Stimulated activated naive CD8-positive, alpha-beta T cell treated with anti-CD3 and anti-CD28 coated beads, Interleukin-15, amount 100 ng/mL, for 72 hours (primary cell): ENCODE measurements at regions not wholly inside any gene's neighbourhood (a gene's known extent, or its start where the extent isn't known, plus 50 kb on each side); places are given as distances from the start of the nearest gene placed in this dataset.

Experiments
- ATAC-seq: fragments of 150-1000 bp; cut with Tn5 transposase; 2 replicates; pipeline ENCODE4 v1.10.0; 2021; ENCODE audit warnings: mild to moderate bottlenecking, moderate library complexity
- DNase-seq, 2 donors: peaks; one replicate each; pipeline ENCODE4 v3.0.0; 2021 to 2022
- H3K27ac Mint-ChIP-seq, 2 donors: one replicate each; pipeline ENCODE4 v1.8.0; 2022; ENCODE audit warnings: mild to moderate bottlenecking in 2 of 2, mixed read lengths in 2 of 2, moderate library complexity in 2 of 2
- H3K27me3 Mint-ChIP-seq: one replicate; pipeline ENCODE4 v1.8.0; 2022; ENCODE audit warnings: mixed read lengths
- H3K4me1 Mint-ChIP-seq: one replicate; pipeline ENCODE4 v1.8.0; 2022; ENCODE audit warnings: mild to moderate bottlenecking, mixed read lengths
- H3K4me3 Mint-ChIP-seq, 2 donors: one replicate each; pipeline ENCODE4 v1.8.0; 2022; ENCODE audit warnings: mild to moderate bottlenecking in 2 of 2, mixed read lengths in 2 of 2, moderate library complexity in 1 of 2
- H3K9me3 Mint-ChIP-seq, 2 donors: one replicate each; pipeline ENCODE4 v1.8.0; 2022; ENCODE audit warnings: mixed read lengths in 2 of 2

GRCh38 chr2:163469561-163469962 lies 266.2 kb downstream of the FIGN start:
- H3K4me1 Mint-ChIP-seq, result no peaks in the 10 kb centered on the region
- ATAC-seq (no peak), DNase-seq (no peak)
- no peaks in the 10 kb centered on the region for H3K27me3 Mint-ChIP-seq
- peaks cover 0 to 10% of the 10 kb centered on the region in 2 donors for H3K9me3 Mint-ChIP-seq
- no peak overlapping the region for H3K4me3 Mint-ChIP-seq
- H3K27ac Mint-ChIP-seq, result no peak overlapping the region

- no peak overlapping the region for H3K27ac Mint-ChIP-seq
- DNase-seq, result no peak
- no peak overlapping the region for H3K4me3 Mint-ChIP-seq
- no peaks in the 10 kb centered on the region for H3K4me1 Mint-ChIP-seq
- ATAC-seq, result no peak
- peaks cover 0 to 5% of the 10 kb centered on the region in 2 donors for H3K9me3 Mint-ChIP-seq
- H3K27me3 Mint-ChIP-seq, result no peaks in the 10 kb centered on the region
These were observed 268.6 kb downstream of the FIGN start for GRCh38 chr2:163467251-163467630.

- Mint-ChIP-seq H3K27me3 (no peaks in the 10 kb centered on the region), H3K27ac (no peak overlapping the region), H3K9me3 (no peaks in the 10 kb centered on the region), H3K4me3 (no peak overlapping the region), H3K4me1 (no peaks in the 10 kb centered on the region)
- ATAC-seq (no peak), DNase-seq (no peak)
These were observed 269.2 kb downstream of the FIGN start for GRCh38 chr2:163466331-163467250.

- no peak for DNase-seq
- Mint-ChIP-seq H3K4me3 (no peak overlapping the region), H3K27ac (no peak overlapping the region), H3K9me3 (no peaks in the 10 kb centered on the region), H3K4me1 (no peaks in the 10 kb centered on the region), H3K27me3 (no peaks in the 10 kb centered on the region)
- ATAC-seq, result no peak
These were observed 270.4 kb downstream of the FIGN start for GRCh38 chr2:163465440-163465839.

GRCh38 chr2:163463411-163463810 lies 272.4 kb downstream of the FIGN start:
- Mint-ChIP-seq H3K27me3 (no peaks in the 10 kb centered on the region), H3K27ac (no peak overlapping the region), H3K4me1 (no peaks in the 10 kb centered on the region), H3K9me3 (no peaks in the 10 kb centered on the region), H3K4me3 (no peak overlapping the region)
- ATAC-seq, result no peak
- no peak for DNase-seq

- Mint-ChIP-seq H3K27ac (no peak overlapping the region), H3K4me3 (no peak overlapping the region), H3K9me3 (no peaks in the 10 kb centered on the region), H3K4me1 (no peaks in the 10 kb centered on the region), H3K27me3 (no peaks in the 10 kb centered on the region)
- ATAC-seq, result no peak
- DNase-seq, result no peak
These were observed 272.8 kb downstream of the FIGN start for GRCh38 chr2:163462993-163463392.

- H3K27me3 Mint-ChIP-seq, result no peaks in the 10 kb centered on the region
- DNase-seq, result no peak
- ATAC-seq, result no peak
- H3K9me3 Mint-ChIP-seq, result no peaks in the 10 kb centered on the region
- H3K4me1 Mint-ChIP-seq, result no peaks in the 10 kb centered on the region
- no peak overlapping the region for H3K27ac Mint-ChIP-seq
- H3K4me3 Mint-ChIP-seq, result no peak overlapping the region
These were observed 275.8 kb downstream of the FIGN start for GRCh38 chr2:163459986-163460385.

- Mint-ChIP-seq H3K4me3 (no peak overlapping the region), H3K9me3 (no peaks in the 10 kb centered on the region), H3K27me3 (no peaks in the 10 kb centered on the region), H3K27ac (no peak overlapping the region), H3K4me1 (no peaks in the 10 kb centered on the region)
- ATAC-seq, result no peak
- DNase-seq, result no peak
These were observed 278.7 kb downstream of the FIGN start for GRCh38 chr2:163456953-163457743.

- no peak overlapping the region for H3K27ac Mint-ChIP-seq
- DNase-seq, result no peak
- no peak overlapping the region for H3K4me3 Mint-ChIP-seq
- no peaks in the 10 kb centered on the region for H3K9me3 Mint-ChIP-seq
- no peaks in the 10 kb centered on the region for H3K27me3 Mint-ChIP-seq
- ATAC-seq, result no peak
- H3K4me1 Mint-ChIP-seq, result no peaks in the 10 kb centered on the region
These were observed 280.0 kb downstream of the FIGN start for GRCh38 chr2:163455815-163456214.

- DNase-seq, result no peak
- Mint-ChIP-seq H3K4me3 (no peak overlapping the region), H3K27me3 (no peaks in the 10 kb centered on the region), H3K9me3 (no peaks in the 10 kb centered on the region), H3K4me1 (no peaks in the 10 kb centered on the region), H3K27ac (no peak overlapping the region)
- no peak for ATAC-seq
These were observed 281.9 kb downstream of the FIGN start for GRCh38 chr2:163453920-163454319.

GRCh38 chr2:163441603-163442002 lies 294.2 kb downstream of the FIGN start:
- H3K27me3 Mint-ChIP-seq, result no peaks in the 10 kb centered on the region
- ATAC-seq (no peak), DNase-seq (no peak)
- no peaks in the 10 kb centered on the region for H3K4me1 Mint-ChIP-seq
- H3K4me3 Mint-ChIP-seq, result no peak overlapping the region
- H3K27ac Mint-ChIP-seq, result no peak overlapping the region
- H3K9me3 Mint-ChIP-seq, result peaks cover 8 to 12% of the 10 kb centered on the region in 2 donors

GRCh38 chr2:163436963-163437362 lies 298.8 kb downstream of the FIGN start:
- Mint-ChIP-seq H3K4me1 (no peaks in the 10 kb centered on the region), H3K27ac (no peak overlapping the region), H3K27me3 (no peaks in the 10 kb centered on the region), H3K9me3 (peaks cover 0 to 11% of the 10 kb centered on the region in 2 donors), H3K4me3 (no peak overlapping the region)
- ATAC-seq, result no peak
- DNase-seq, result no peak

- no peak for DNase-seq
- peaks cover 13 to 16% of the 10 kb centered on the region in 2 donors for H3K9me3 Mint-ChIP-seq
- no peaks in the 10 kb centered on the region for H3K27me3 Mint-ChIP-seq
- no peak for ATAC-seq
- H3K4me1 Mint-ChIP-seq, result no peaks in the 10 kb centered on the region
- H3K27ac Mint-ChIP-seq, result no peak overlapping the region
- H3K4me3 Mint-ChIP-seq, result no peak overlapping the region
These were observed 307.6 kb downstream of the FIGN start for GRCh38 chr2:163428187-163428586.

- no peak for DNase-seq
- Mint-ChIP-seq H3K4me1 (no peaks in the 10 kb centered on the region), H3K27me3 (no peaks in the 10 kb centered on the region), H3K4me3 (no peak overlapping the region), H3K27ac (no peak overlapping the region), H3K9me3 (no peaks in the 10 kb centered on the region)
- no peak for ATAC-seq
These were observed 315.2 kb downstream of the FIGN start for GRCh38 chr2:163420604-163421003.

- Mint-ChIP-seq H3K4me3 (no peak overlapping the region), H3K4me1 (no peaks in the 10 kb centered on the region), H3K27ac (no peak overlapping the region), H3K9me3 (peaks cover 5 to 8% of the 10 kb centered on the region in 2 donors), H3K27me3 (no peaks in the 10 kb centered on the region)
- DNase-seq (no peak), ATAC-seq (no peak)
These were observed 316.6 kb downstream of the FIGN start for GRCh38 chr2:163419000-163419830.
